H1 (cell line): ENCODE measurements at regions not wholly inside any gene's neighbourhood (a gene's known extent, or its start where the extent isn't known, plus 50 kb on each side); places are given as distances from the start of the nearest gene placed in this dataset.

Source experiments
- CTCF ChIA-PET: fragments of 300-600 bp; sonication (Branson Sonifier 250); formaldehyde crosslinking; loops from one replicate; lab custom pipeline; 2021; ENCODE audit not compliant: partially characterized antibody; lab: Charles Lee
- POLR2A ChIA-PET: fragments of 300-600 bp; sonication (Branson Sonifier 250); formaldehyde crosslinking; loops from one replicate; lab custom pipeline; 2021; ENCODE audit warnings: inconsistent platforms; ENCODE audit not compliant: partially characterized antibody; lab: Charles Lee
- DNase-seq, 2 experiments: peaks; one replicate each; pipeline versions ENCODE4 v3.0.0 to v3.0.0-alpha.2; 2010 to 2022; ENCODE audit warnings: low spot score in 2 of 2, low read depth in 1 of 2, mixed read lengths in 1 of 2
- FAIRE-seq: peaks from 2 replicates; lab custom pipeline; 2011; peaks lifted over from hg19 to GRCh38; lab: Jason Lieb, UNC
- H2AFZ ChIP-seq: 2 replicates; pipeline ENCODE4 v1.8.1; 2012; ENCODE audit warnings: low read length, inconsistent platforms
- H2AK5ac ChIP-seq: 2 replicates; pipeline ENCODE4 v1.6.1; 2013; ENCODE audit warnings: low read depth, low read length
- H2BK120ac ChIP-seq: replicated peaks from 2 replicates; pipeline ENCODE3; 2013; ENCODE audit warnings: low read depth, low read length, inconsistent platforms
- H2BK12ac ChIP-seq: 2 replicates; pipeline ENCODE4 v1.6.1; 2013; ENCODE audit warnings: low read depth, low read length
- H2BK15ac ChIP-seq: 2 replicates; pipeline ENCODE4 v1.6.1; 2013; ENCODE audit warnings: low read length
- H2BK20ac ChIP-seq: 2 replicates; pipeline ENCODE4 v1.6.1; 2013; ENCODE audit warnings: low read length
- H2BK5ac ChIP-seq: 2 replicates; pipeline ENCODE4 v1.6.1; 2013; ENCODE audit warnings: low read depth, low read length
- H3K14ac ChIP-seq: 2 replicates; pipeline ENCODE4 v1.6.1; 2013; ENCODE audit warnings: inconsistent platforms; ENCODE audit not compliant: insufficient read length
- H3K18ac ChIP-seq: 2 replicates; pipeline ENCODE4 v1.6.1; 2013; ENCODE audit warnings: low read length; ENCODE audit errors: extremely low read depth
- H3K23ac ChIP-seq: 2 replicates; pipeline ENCODE4 v1.6.1; 2013; ENCODE audit warnings: inconsistent platforms; ENCODE audit not compliant: insufficient read length
- H3K23me2 ChIP-seq: 2 replicates; pipeline ENCODE4 v1.6.1; 2013; ENCODE audit warnings: low read depth, low read length
- H3K27ac ChIP-seq: 2 replicates; pipeline ENCODE4 v1.6.1; 2011; ENCODE audit warnings: low read depth, low read length, inconsistent platforms
- H3K27me3 ChIP-seq, 4 experiments: replicated peaks in 1 of 4; 1 replicate in 1 of 4; 2 replicates in 3 of 4; pipeline versions ENCODE4 v1.6.1 to v1.8.1; 2011 to 2013; ENCODE audit warnings: low read length in 3 of 4, mild to moderate bottlenecking in 3 of 4, inconsistent platforms in 2 of 4, mixed read lengths in 2 of 4, moderate library complexity in 1 of 4; ENCODE audit not compliant: control insufficient read depth in 3 of 4, insufficient read depth in 3 of 4; ENCODE audit errors: extremely low read depth in 1 of 4
- H3K36me3 ChIP-seq, 4 experiments: 2 replicates each; pipeline versions ENCODE4 v1.6.1 to v1.8.1; 2011 to 2013; ENCODE audit warnings: mild to moderate bottlenecking in 4 of 4, low read length in 3 of 4, moderate library complexity in 2 of 4, control low read depth in 1 of 4, inconsistent platforms in 1 of 4; ENCODE audit not compliant: insufficient read depth in 4 of 4, control insufficient read depth in 2 of 4
- H3K4ac ChIP-seq: replicated peaks from 2 replicates; pipeline ENCODE3; 2013; ENCODE audit warnings: low read length, low read depth, mixed read lengths, inconsistent platforms; ENCODE audit not compliant: insufficient read length
- H3K4me1 ChIP-seq, 4 experiments: replicated peaks in 1 of 4; 1 replicate in 1 of 4; 2 replicates in 3 of 4; pipeline versions ENCODE4 v1.6.1 to v1.8.1; 2011 to 2013; ENCODE audit warnings: low read length in 3 of 4, inconsistent platforms in 2 of 4, mixed read lengths in 1 of 4; ENCODE audit not compliant: insufficient read depth in 4 of 4, control insufficient read depth in 3 of 4
- H3K4me2 ChIP-seq, 2 experiments: 2 replicates each; pipeline versions ENCODE4 v1.6.1 to v1.8.1; 2011 to 2013; ENCODE audit warnings: low read depth in 2 of 2, low read length in 2 of 2, control low read depth in 1 of 2, inconsistent platforms in 1 of 2, mild to moderate bottlenecking in 1 of 2; ENCODE audit not compliant: insufficient read depth in 1 of 2
- H3K4me3 ChIP-seq, 4 experiments: fragments of 200-600, 300-600 bp in 1 of 4; sonication (generic), shearing (Covaris generic), sonication (Bioruptor Twin) in 1 of 4; 2 replicates each; pipeline versions ENCODE4 v1.5.1 to v1.8.1; 2011 to 2016; ENCODE audit warnings: low read length in 4 of 4, low read depth in 3 of 4, control low read depth in 2 of 4, inconsistent platforms in 2 of 4, mild to moderate bottlenecking in 2 of 4, mixed read lengths in 1 of 4, moderate library complexity in 1 of 4; ENCODE audit not compliant: insufficient read depth in 2 of 4; ENCODE audit errors: extremely low read depth in 1 of 4
- H3K56ac ChIP-seq: replicated peaks from 2 replicates; pipeline ENCODE3; 2013; ENCODE audit warnings: low read depth, mild to moderate bottlenecking, mixed read lengths, low read length, inconsistent platforms; ENCODE audit not compliant: insufficient read length
- H3K79me1 ChIP-seq: 2 replicates; pipeline ENCODE4 v1.6.1; 2013; ENCODE audit warnings: low read depth, low read length, control low read depth
- H3K79me2 ChIP-seq, 2 experiments: 2 replicates each; pipeline versions ENCODE4 v1.6.1 to v1.8.1; 2012 to 2013; ENCODE audit warnings: low read length in 2 of 2, mild to moderate bottlenecking in 2 of 2, inconsistent platforms in 1 of 2; ENCODE audit not compliant: insufficient read depth in 2 of 2, control insufficient read depth in 1 of 2
- H3K9ac ChIP-seq, 4 experiments: replicated peaks in 1 of 4; 1 replicate in 1 of 4; 2 replicates in 3 of 4; pipeline versions ENCODE4 v1.6.1 to v1.8.1; 2011 to 2013; ENCODE audit warnings: low read depth in 3 of 4, low read length in 3 of 4, control low read depth in 2 of 4, mild to moderate bottlenecking in 2 of 4, moderate library complexity in 2 of 4, inconsistent platforms in 1 of 4; ENCODE audit errors: extremely low read depth in 1 of 4
- H3K9me3 ChIP-seq, 2 experiments: 2 replicates each; pipeline versions ENCODE4 v1.6.1 to v1.8.1; 2012 to 2013; ENCODE audit warnings: mild to moderate bottlenecking in 2 of 2, moderate library complexity in 2 of 2, control low read depth in 1 of 2, inconsistent platforms in 1 of 2, low read depth in 1 of 2, low read length in 1 of 2, mixed read lengths in 1 of 2; ENCODE audit not compliant: insufficient read depth in 2 of 2
- H4K20me1 ChIP-seq, 2 experiments: replicated peaks in 1 of 2; 2 replicates each; pipeline versions ENCODE3 to v1.8.1; 2011 to 2013; ENCODE audit warnings: inconsistent platforms in 2 of 2, low read length in 2 of 2, mild to moderate bottlenecking in 1 of 2; ENCODE audit not compliant: insufficient read depth in 2 of 2, control insufficient read depth in 1 of 2
- H4K5ac ChIP-seq: 2 replicates; pipeline ENCODE4 v1.6.1; 2013; ENCODE audit warnings: low read length, low read depth, mixed read lengths, inconsistent platforms; ENCODE audit not compliant: insufficient read length
- H4K8ac ChIP-seq: 2 replicates; pipeline ENCODE4 v1.8.0; 2013; ENCODE audit warnings: mild to moderate bottlenecking, moderate library complexity, low read length, inconsistent platforms; ENCODE audit not compliant: insufficient read depth; ENCODE audit errors: extremely low read depth
- H4K91ac ChIP-seq: replicated peaks from 2 replicates; pipeline ENCODE3; 2013; ENCODE audit warnings: low read length, mixed read lengths, inconsistent platforms; ENCODE audit not compliant: insufficient read length
- ASH2L ChIP-seq: fragments of 200-600, 300-600 bp; sonication (generic); IDR thresholded peaks from one replicate; pipeline ENCODE4 v1.7.1; 2017; ENCODE audit warnings: low read length
- BCL11A ChIP-seq, 2 experiments: IDR thresholded peaks; one replicate each; pipeline ENCODE4 v1.6.1; 2011; ENCODE audit warnings: low read depth in 2 of 2, low read length in 2 of 2, mild to moderate bottlenecking in 2 of 2
- CBX5 ChIP-seq: fragments of 300-800, 300-1000 bp; sonication (generic); IDR thresholded peaks from 2 replicates; pipeline ENCODE4 v1.7.1; 2016; ENCODE audit warnings: antibody characterized with exemption, low read length, low read depth
- CREB1 ChIP-seq: IDR thresholded peaks from 2 replicates; pipeline ENCODE4 v1.6.1; 2012; ENCODE audit warnings: inconsistent platforms
- EGR1 ChIP-seq: IDR thresholded peaks from 2 replicates; pipeline ENCODE4 v1.6.1; 2011; ENCODE audit warnings: low read depth, low read length, borderline replicate concordance
- EP300 ChIP-seq, 2 experiments: IDR thresholded peaks; 1 replicate in 1 of 2; 2 replicates in 1 of 2; pipeline ENCODE4 v1.6.1; 2011 to 2012; ENCODE audit warnings: low read depth in 2 of 2, low read length in 2 of 2, mild to moderate bottlenecking in 2 of 2, borderline replicate concordance in 1 of 2, inconsistent platforms in 1 of 2, moderate library complexity in 1 of 2
- GABPA ChIP-seq: IDR thresholded peaks from 2 replicates; pipeline ENCODE4 v1.6.1; 2011; ENCODE audit warnings: mild to moderate bottlenecking, low read length, moderate library complexity, borderline replicate concordance; ENCODE audit not compliant: insufficient read depth
- JUND ChIP-seq: IDR thresholded peaks from 2 replicates; pipeline ENCODE4 v1.6.1; 2011; ENCODE audit warnings: mild to moderate bottlenecking, improper control_type of control experiment, low read length
- PHF8 ChIP-seq: fragments of 200-600 bp; sonication (generic); conservative IDR thresholded peaks from 2 replicates; pipeline ENCODE4 v1.7.1; 2012; ENCODE audit warnings: low read depth, mild to moderate bottlenecking, inconsistent platforms, low read length, moderate library complexity
- POLR2A ChIP-seq, 2 experiments: IDR thresholded peaks; 1 replicate in 1 of 2; 2 replicates in 1 of 2; pipeline ENCODE4 v1.6.1; 2011; ENCODE audit warnings: low read depth in 2 of 2, low read length in 2 of 2, mild to moderate bottlenecking in 2 of 2; ENCODE audit errors: control extremely low read depth in 1 of 2
- SIRT6 ChIP-seq: IDR thresholded peaks from one replicate; pipeline ENCODE4 v1.7.1; 2012; ENCODE audit warnings: low read length, inconsistent platforms
- SIX5 ChIP-seq: IDR thresholded peaks from 2 replicates; pipeline ENCODE4 v1.6.1; 2011; ENCODE audit warnings: mild to moderate bottlenecking, low read depth, low read length
- SP4 ChIP-seq: IDR thresholded peaks from 2 replicates; pipeline ENCODE4 v1.6.1; 2012; ENCODE audit warnings: low read length, inconsistent platforms
- SRF ChIP-seq: IDR thresholded peaks from 2 replicates; pipeline ENCODE4 v1.6.1; 2011; ENCODE audit warnings: mild to moderate bottlenecking, low read depth, low read length, moderate library complexity
- SUZ12 ChIP-seq: fragments of 200-600 bp; sonication (generic); IDR thresholded peaks from 2 replicates; pipeline ENCODE4 v1.6.1; 2012; ENCODE audit warnings: mild to moderate bottlenecking, inconsistent platforms, low read length, moderate library complexity, mixed read lengths
- USF2 ChIP-seq: IDR thresholded peaks from 2 replicates; pipeline ENCODE4 v1.6.1; 2011; ENCODE audit warnings: low read length, improper control_type of control experiment
- WGBS, 2 experiments: shearing (Covaris generic) in 1 of 2; methylation state at CpG; one replicate each; pipeline versions ENCODE4 v1.1.6 to v1.1.7; 2013 to 2015; ENCODE audit warnings: low lambda C conversion rate in 2 of 2, mixed read lengths in 2 of 2, inconsistent platforms in 1 of 2, low coverage in 1 of 2, missing lambda C conversion rate in 1 of 2; ENCODE audit not compliant: insufficient replicate concordance in 2 of 2, insufficient coverage in 1 of 2, insufficient read length in 1 of 2; ENCODE audit errors: extremely low coverage in 1 of 2, missing lambda C conversion rate in 1 of 2; 5-methylcytosine and 5-hydroxymethylcytosine counted together

GRCh38 chr9:24044576-24044975 lies 218.5 kb upstream of the ELAVL2 start:
- H2AK5ac ChIP-seq: no peak overlapping the region
- H3K9ac ChIP-seq: no peak overlapping the region
- no peaks in the 10 kb centered on the region for H4K20me1 ChIP-seq
- no peaks in the 10 kb centered on the region for H3K27me3 ChIP-seq
- no peak overlapping the region for H4K8ac ChIP-seq
- no peak overlapping the region for H4K5ac ChIP-seq
- H4K91ac ChIP-seq: no peak overlapping the region
- no peak overlapping the region for H3K56ac ChIP-seq
- no peak overlapping the region for H3K4me3 ChIP-seq
- H3K27ac ChIP-seq: no peak overlapping the region
- H3K9me3 ChIP-seq: no peaks in the 10 kb centered on the region
- DNase-seq: no peak
- no peak overlapping the region for H2BK12ac ChIP-seq
- H3K4me2 ChIP-seq: no peak overlapping the region
- H2BK120ac ChIP-seq: no peak overlapping the region
- no peak overlapping the region for H2BK20ac ChIP-seq
- FAIRE-seq: no peak
- no peak overlapping the region for H3K4ac ChIP-seq
- no peaks in the 10 kb centered on the region for H3K36me3 ChIP-seq
- H3K18ac ChIP-seq: no peak overlapping the region
- H2AFZ ChIP-seq: no peak overlapping the region
- ChIA-PET CTCF (no interaction called here), POLR2A (no interaction called here)
- H3K4me1 ChIP-seq: no peaks in the 10 kb centered on the region
- H3K14ac ChIP-seq: no peak overlapping the region
- H3K23me2 ChIP-seq: no peaks in the 10 kb centered on the region; the same call in 1 of the 2 replicates
- H3K23ac ChIP-seq: no peak overlapping the region
- H3K79me1 ChIP-seq: no peaks in the 10 kb centered on the region
- WGBS, 2 experiments: 92% methylated on average over 5 of the region's 5 CpGs; no CpG with 5 or more reads in 1 of the 2 experiments
- no peak overlapping the region for H2BK5ac ChIP-seq
- H2BK15ac ChIP-seq: no peak overlapping the region
- H3K79me2 ChIP-seq: no peaks in the 10 kb centered on the region
- TF ChIP-seq SUZ12 (no peak), CBX5 (no peak), SRF (no peak), BCL11A (IDR thresholded peaks at IDR 0.05; ENCODE audit: low read depth in 2 of 2, low read length in 2 of 2) (no peak), CREB1 (no peak), EGR1 (no peak), SIRT6 (no peak), SP4 (no peak), JUND (no peak), POLR2A (IDR thresholded peaks at IDR 0.05; ENCODE audit: control extremely low read depth in 1 of 2, low read depth in 2 of 2, low read length in 2 of 2) (no peak), ASH2L (no peak), GABPA (no peak), USF2 (no peak), SIX5 (no peak), PHF8 (no peak), EP300 (IDR thresholded peaks at IDR 0.05; ENCODE audit: borderline replicate concordance in 1 of 2, low read depth in 2 of 2, low read length in 2 of 2) (no peak)
